ENCODE measurements at regions not wholly inside any gene's neighbourhood (a gene's known extent, or its start where the extent isn't known, plus 50 kb on each side); places are given as distances from the start of the nearest gene placed in this dataset.

GRCh38 chr6:144372116-144372515 is 87.0 kb downstream of the UTRN start:
- no CpG with 5 or more reads among the region's 2 CpGs for WGBS (ENCODE audit: extremely low coverage, insufficient read length, low lambda C conversion rate)
- no peak overlapping the region for H2AK5ac ChIP-seq (ENCODE audit: insufficient read length, low read length)
- no peak overlapping the region for H2BK20ac ChIP-seq (ENCODE audit: low read depth, low read length, poor library complexity, severe bottlenecking)
- no peak overlapping the region for H2BK120ac ChIP-seq (ENCODE audit: low read depth, low read length, poor library complexity, severe bottlenecking)
- H4K91ac ChIP-seq (ENCODE audit: insufficient read length, low read depth, low read length) = no peak overlapping the region
- no peak overlapping the region for H2BK15ac ChIP-seq (ENCODE audit: low read depth, low read length)
- H2AFZ ChIP-seq (ENCODE audit: low read length) = no peak overlapping the region
- H3K4me1 Mint-ChIP-seq = peaks cover 6 to 11% of the 10 kb centered on the region in 2 experiments
- no peak overlapping the region for H2BK12ac ChIP-seq (ENCODE audit: insufficient read length, low read depth, low read length)
- H3K79me1 ChIP-seq (ENCODE audit: insufficient read depth, low read depth, low read length, poor library complexity, severe bottlenecking) = no peaks in the 10 kb centered on the region
- no peak overlapping the region for H2BK5ac ChIP-seq (ENCODE audit: insufficient read length, low read length)
- H3K27me3 Mint-ChIP-seq (ENCODE audit: low read depth) = no peaks in the 10 kb centered on the region
- H3K9me3 Mint-ChIP-seq = peaks cover 10 to 12% of the 10 kb centered on the region in 2 experiments; a peak in 4 of 5 replicates
- H3K4ac ChIP-seq (ENCODE audit: low read depth, low read length) = no peak overlapping the region
- H3K56ac ChIP-seq (ENCODE audit: insufficient read length, low read depth, low read length) = no peak overlapping the region
- TF ChIP-seq, protein P1, sequence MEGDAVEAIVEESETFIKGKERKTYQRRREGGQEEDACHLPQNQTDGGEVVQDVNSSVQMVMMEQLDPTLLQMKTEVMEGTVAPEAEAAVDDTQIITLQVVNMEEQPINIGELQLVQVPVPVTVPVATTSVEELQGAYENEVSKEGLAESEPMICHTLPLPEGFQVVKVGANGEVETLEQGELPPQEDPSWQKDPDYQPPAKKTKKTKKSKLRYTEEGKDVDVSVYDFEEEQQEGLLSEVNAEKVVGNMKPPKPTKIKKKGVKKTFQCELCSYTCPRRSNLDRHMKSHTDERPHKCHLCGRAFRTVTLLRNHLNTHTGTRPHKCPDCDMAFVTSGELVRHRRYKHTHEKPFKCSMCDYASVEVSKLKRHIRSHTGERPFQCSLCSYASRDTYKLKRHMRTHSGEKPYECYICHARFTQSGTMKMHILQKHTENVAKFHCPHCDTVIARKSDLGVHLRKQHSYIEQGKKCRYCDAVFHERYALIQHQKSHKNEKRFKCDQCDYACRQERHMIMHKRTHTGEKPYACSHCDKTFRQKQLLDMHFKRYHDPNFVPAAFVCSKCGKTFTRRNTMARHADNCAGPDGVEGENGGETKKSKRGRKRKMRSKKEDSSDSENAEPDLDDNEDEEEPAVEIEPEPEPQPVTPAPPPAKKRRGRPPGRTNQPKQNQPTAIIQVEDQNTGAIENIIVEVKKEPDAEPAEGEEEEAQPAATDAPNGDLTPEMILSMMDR (conservative IDR thresholded peaks at IDR 0.05) = no peak
- H3K27ac ChIP-seq (ENCODE audit: insufficient read length, low read depth, low read length) = no peak overlapping the region
- no peak for DNase-seq
- H3K9me3 ChIP-seq (ENCODE audit: control insufficient read depth, low read depth, low read length) = no peaks in the 10 kb centered on the region
- H3K27ac Mint-ChIP-seq = peak overlapping the region in 1 of 3 experiments; percentile 28; a peak in 1 of 7 replicates
- H3K9ac ChIP-seq (ENCODE audit: extremely low read depth, insufficient read length, low read length) = no peak overlapping the region
- H3K36me3 Mint-ChIP-seq (ENCODE audit: insufficient read depth in 1 of 3, low read depth in 3 of 3) = peaks cover 9 to 19% (median 14%) of the 10 kb centered on the region in 3 experiments
- no peak overlapping the region for H4K8ac ChIP-seq (replicated peaks; ENCODE audit: insufficient read length, low read depth, low read length)
- no peak overlapping the region for H4K5ac ChIP-seq (ENCODE audit: insufficient read length, low read depth, low read length)
- no peaks in the 10 kb centered on the region for H3K4me1 ChIP-seq (ENCODE audit: insufficient read depth, low read length)
- H3T11ph ChIP-seq (ENCODE audit: low read length) = no peak overlapping the region
- H4K20me1 ChIP-seq (ENCODE audit: control insufficient read depth, insufficient read depth, insufficient read length) = no peaks in the 10 kb centered on the region
- H3K27me3 ChIP-seq (ENCODE audit: insufficient read depth, low read length) = no peaks in the 10 kb centered on the region
- no peak overlapping the region for H3K23ac ChIP-seq (ENCODE audit: insufficient read length, low read depth, low read length)
- H3K14ac ChIP-seq (ENCODE audit: insufficient read depth, low read length) = no peak overlapping the region
- H3K23me2 ChIP-seq (ENCODE audit: insufficient read length, low read depth, low read length, poor library complexity, severe bottlenecking) = no peaks in the 10 kb centered on the region
- H3K4me2 ChIP-seq (ENCODE audit: insufficient read depth, insufficient read length, low read length) = no peak overlapping the region
- 0 out of 2 replicates have a peak, but pooled peaks cover 2% of the 10 kb centered on the region for H3K79me2 ChIP-seq (ENCODE audit: insufficient read depth, low read length)
- no peak overlapping the region for H3K18ac ChIP-seq (ENCODE audit: insufficient read length, low read depth, low read length)
- H3K4me3 Mint-ChIP-seq = no peak overlapping the region

Data from H9 (cell line).